NCI-H345 (cell line): ENCODE measurements at regions not wholly inside any gene's neighbourhood (a gene's known extent, or its start where the extent isn't known, plus 50 kb on each side); places are given as distances from the start of the nearest gene placed in this dataset.
"Not testable (repeated sequence)": the region's sequence is repeated elsewhere in the genome, so short reads cannot be mapped to it uniquely, and the experiment has no call there.

Source experiments
- DNase-seq: peaks from one replicate; lab custom pipeline; 2025; lab: John Stamatoyannopoulos, UW

DNA sequence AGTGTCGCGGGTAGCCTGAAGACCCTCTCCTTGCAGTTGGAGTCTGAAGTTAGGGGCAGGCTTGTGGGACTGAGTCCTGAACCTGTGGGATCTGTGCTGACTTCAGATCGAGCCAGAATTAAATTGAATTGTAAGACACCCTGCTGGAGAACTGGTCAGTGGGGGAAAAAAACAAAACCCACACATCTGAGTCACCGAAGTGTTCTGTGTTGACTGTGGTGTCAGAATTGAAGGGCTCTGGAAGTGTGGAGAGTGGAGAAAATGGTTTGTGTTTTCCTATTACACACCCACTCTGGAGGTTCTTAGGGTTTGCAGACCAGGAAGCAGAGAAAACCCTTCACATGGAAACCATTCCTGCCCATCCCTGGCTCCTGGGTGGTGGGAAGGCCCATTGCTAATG lies 209.5 kb upstream of the GALNT2 start:
- DNase-seq, result no peak

DNA sequence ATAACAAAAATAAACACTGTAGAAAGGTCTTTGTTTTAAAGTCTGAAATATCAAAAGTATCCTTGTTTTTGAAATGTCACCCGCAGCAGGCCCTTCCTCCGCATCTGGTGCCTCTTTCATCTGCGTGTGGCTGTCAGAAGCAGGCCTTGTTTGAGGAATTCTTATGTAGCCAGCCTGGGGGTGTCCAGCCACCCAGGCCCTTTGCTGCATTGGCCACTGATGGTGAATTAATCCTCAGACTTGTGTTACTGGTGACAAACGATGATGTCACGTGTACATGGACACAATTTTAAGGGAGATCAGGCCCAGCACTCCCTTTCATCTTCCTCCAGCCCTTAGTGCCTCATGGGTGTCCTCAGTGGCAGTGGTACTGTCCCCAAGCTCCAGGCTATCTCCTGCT lies 208.0 kb upstream of the GALNT2 start:
- no peak for DNase-seq

DNA sequence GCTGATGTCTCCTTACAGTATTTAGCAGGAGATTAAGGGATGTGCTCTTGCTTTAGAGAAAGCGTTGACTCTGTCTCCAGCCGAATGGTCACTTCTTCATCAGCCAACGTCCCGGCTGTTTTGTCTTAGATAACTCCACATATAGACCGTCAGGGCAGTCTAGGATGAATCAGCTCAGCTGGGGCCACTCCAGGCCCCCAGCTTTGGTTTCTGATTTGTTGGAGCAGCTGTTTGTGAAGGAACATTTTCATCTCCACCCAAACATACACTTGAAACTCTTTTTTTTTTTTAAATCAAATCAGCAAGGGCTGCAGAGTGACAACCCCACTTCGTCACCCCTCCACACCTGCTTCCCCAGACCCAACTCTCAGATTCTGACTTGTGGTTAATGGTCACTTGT lies 206.1 kb upstream of the GALNT2 start:
- DNase-seq, result no peak

DNA sequence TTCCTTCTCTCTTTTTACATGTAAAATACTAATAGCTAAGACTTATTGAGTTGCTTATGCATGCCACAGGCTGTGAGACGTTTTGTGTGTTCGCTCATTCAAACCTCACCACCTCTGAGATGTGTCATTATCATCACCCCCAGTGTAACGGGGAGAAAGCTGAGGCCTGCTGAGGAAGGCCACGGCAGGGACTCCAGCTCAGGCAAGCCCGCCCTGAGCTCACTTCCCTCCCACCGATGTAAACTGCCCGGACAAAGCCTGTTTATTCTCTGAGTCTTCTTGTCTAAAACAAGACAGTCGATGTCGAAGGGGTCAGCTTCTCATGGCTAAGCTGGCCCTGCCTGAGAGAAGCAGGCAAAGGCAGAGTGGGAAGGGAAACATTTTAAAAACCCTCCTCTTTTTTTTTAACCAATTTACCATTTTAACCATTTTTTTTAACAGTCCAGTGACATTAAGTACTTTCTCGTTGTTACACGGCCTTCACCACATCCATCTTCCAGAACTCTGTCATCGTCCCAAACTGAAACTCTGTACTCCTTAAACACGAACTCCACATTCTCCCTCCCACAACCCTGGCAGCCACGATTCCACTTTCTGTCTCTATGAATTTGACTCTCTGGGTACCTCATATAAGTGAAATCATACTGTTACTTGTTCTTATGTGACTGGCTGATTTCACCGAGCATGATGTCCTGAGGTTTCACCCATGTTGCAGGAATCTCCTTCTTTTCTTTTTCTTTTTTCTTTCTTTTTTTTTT lies 204.8 kb upstream of the GALNT2 start:
- no peak for DNase-seq

DNA sequence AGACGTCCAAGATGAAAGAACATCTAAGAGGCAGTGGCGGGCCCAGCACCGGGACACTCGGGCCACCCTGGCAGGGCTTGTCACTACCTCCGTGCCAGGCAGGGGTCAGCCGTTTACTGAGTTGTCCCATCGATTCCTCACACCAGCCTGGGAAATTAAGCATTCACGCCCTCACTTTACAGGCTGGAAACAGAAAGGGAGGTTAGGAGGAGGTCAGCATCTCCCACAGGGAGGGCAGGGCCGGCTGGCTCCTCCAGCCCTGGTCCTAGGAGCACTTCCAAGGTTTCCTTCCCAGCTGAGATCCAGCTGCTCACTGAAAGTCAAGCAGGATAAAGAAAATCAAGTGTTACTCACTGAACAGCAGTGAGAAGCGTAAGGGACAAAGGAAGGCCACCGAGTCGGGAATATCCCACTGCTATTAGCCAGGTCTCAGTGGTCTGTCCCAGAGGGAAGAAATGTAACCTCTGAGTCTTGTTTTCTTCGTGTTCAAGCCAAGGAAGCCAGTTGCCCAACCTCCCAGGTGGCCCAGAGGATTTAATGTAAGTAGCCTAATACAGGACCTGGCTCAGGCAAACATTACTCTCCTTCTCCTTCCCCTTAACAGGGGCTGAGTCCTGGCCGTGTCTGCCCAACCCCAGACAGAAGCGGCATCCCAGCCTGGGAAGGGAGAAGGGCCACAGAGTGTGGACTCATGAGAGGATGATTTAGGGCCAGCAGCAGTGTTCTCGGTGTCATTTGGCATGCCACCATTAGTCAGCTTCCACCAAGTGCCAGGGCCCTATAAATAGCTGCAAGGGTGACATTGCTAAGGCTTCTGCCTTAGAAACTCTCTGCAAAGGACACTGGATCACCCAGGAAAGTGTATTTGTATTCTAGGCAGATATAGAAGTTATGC lies 203.1 kb upstream of the GALNT2 start:
- no peak for DNase-seq

DNA sequence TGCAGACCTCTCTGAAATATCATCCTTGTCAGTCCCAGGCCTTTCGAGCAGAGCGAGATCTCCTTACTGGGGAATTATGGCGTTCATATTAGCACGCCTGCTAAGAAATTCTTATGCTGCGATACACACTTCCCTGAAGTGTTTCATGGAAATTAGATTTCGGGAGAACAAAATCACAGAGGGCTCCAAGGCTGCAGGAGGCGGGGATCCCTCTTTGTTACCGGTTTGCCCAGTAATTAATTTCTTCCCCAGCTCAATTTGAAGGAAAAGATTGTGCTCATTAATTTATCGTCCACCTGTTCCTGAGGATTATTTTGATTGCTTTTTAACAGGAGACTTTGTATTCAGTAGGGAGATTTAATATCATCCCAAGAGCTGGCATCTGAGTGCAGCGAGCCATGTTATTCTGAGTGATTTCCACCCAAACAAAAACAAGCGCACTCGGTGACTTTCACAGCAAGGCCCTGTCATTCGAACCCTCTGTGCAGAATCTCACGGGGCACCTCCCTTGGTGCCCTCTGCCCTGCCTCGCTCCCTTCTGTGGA lies 202.3 kb upstream of the GALNT2 start:
- no peak for DNase-seq

DNA sequence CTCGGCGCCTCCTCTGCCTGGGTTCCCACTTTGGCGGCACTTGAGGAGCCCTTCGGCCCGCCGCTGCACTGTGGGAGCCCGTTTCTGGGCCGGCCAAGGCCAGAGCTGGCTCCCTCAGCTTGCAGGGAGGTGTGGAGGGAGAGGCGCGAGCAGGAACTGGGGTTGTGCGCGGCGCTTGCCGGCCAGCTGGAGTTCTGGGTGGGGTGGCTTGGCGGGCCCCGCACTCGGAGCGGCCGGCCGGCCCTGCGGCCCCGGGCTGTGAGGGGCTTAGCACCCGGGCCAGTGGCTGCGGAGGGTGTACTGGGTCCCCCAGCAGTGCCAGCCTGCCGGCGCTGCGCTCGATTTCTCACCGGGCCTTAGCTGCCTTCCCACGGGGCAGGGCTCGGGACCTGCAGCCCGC lies 201.7 kb upstream of the GALNT2 start:
- not testable (repeated sequence) for DNase-seq

DNA sequence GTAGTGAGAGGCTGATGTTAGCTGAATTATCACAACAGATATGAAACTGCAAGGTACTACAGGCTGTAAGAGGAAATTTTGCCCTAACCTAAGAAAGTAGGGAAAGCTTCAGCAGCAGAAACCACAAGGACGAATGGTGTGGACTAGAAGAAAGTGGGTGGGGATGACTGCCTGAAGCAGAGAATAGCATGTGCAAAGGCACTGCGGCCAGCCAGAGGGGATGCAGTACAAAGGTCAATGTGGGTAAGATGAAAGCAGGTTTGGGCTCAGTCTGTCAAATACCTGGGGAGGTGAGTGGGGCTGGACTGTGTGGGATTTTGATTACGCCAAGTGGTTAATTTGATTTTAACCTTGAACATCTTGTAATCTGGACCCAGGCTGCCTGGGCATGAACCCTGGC lies 199.3 kb upstream of the GALNT2 start:
- no peak for DNase-seq

DNA sequence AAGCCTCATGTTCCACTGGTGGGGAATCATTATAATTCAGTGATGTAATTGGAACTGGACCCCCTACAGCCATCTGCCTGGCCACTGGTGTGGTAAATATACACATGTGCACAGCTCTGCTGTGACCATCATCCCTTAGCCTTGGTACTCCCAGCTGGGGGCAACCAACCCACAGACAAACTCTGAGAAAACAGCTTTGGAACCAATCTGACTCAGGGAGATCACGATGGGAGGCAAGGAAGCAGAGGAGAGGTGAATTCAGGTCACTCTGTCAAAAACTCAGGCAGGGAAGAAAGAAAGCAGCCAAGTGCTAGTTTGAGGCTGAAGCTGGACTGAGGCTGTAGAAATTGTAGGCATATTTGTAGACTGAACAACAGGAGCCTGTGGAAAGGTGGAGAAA lies 197.8 kb upstream of the GALNT2 start:
- DNase-seq, result no peak

DNA sequence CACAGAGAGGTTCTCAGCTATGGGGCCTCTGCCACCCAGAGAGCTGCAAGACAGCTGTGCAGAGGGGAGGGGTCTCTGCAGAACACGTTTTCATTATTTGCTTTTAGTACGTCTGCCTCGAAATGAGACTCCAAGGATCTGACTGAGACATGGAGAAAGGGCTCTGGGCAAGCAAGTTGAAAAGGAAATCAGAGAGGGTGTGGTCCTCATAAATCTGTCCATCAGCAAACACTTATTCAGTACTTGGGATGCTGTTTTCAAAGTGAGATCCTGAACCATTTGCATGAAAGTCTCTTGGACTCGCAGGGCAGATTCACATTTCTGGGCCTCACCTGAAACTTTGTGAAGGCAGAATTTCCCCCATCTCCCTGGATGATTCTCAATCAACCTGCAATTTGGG lies 197.4 kb upstream of the GALNT2 start:
- no peak for DNase-seq

DNA sequence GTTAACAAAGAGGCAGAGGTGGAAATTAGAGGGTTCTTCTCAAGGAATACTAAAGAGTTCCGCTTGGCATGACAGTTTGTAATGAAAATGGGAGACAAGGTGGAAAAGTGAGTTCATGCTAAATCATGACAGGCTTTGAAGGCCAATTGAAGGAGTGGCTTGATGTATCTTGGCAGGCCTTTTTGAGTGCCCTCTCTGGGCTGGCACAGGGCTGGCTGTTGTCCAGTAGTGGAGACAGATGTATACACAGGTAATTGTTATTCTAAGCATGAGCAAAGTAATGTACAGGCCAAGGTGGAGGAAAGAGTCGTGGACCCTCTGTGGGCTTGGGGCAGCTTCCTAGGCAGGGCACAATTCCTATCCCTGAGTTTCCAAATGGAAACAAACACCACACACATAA lies 196.7 kb upstream of the GALNT2 start:
- no peak for DNase-seq

DNA sequence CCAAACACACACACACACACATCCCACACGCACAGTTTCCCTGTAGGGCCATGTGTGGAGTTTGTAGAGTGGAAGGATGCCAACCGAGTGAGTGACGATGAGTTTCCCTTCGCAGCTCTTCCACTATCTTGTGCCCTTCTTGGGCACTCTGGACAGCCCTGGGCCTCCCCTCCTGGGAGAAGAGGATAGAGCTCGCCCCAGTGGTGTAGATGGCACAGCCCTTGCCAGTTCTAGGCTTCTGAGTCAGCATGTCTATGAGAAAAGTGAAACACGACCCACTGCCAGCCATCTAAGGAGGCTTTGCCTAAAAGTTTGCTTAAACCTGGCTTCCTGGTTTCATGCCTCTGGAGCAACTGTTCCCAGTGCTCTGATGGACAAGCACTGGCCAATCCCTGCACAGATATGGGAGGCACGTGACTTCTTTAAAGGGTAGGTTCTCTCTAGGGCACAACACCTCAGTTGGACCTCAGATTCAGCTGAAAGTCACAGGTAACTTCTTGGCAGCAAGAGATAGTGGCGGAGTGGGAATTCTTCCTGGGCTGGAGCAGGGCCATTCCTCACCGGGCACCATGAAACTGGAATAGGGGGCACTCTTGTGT lies 195.9 kb upstream of the GALNT2 start:
- no peak for DNase-seq

DNA sequence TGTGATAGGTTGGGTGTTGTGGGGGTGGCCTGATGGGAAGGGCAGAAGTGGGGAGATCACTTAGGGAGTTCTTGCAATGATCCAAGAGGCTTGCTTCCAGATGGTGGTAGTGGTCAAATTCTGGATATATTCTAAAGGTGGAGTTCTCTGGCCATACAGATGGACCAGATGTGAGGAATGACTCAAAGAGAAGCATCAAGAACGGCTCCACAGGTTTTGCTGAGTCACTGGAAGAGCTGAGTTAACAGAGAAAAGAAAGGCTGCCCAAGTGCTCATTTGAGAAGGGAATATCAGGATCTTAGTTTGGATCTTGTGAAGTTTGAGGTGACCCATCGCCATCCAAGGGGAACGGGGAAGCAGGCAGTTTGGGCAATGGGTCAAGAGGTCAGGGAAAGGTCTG lies 192.9 kb upstream of the GALNT2 start:
- no peak for DNase-seq

DNA sequence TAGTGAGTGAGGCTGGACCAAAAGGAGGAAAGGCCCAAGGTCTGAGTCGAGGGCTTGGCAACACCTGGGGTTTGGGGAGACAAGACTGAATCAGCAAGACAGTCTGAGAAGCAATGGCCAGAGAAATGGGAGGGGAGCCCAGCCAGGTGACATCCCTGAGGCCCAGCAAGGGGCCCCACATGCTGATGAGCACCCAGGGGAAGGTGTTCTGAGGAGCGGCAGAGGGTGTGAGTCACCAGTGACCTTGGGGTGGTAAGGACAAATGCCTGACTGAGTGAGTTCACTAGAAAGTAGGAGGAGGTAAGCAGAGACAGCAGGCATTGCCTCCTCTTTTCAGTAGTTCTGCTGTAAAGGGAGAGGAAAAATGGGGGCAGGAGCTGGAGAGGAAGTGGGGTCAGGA lies 192.4 kb upstream of the GALNT2 start:
- no peak for DNase-seq

DNA sequence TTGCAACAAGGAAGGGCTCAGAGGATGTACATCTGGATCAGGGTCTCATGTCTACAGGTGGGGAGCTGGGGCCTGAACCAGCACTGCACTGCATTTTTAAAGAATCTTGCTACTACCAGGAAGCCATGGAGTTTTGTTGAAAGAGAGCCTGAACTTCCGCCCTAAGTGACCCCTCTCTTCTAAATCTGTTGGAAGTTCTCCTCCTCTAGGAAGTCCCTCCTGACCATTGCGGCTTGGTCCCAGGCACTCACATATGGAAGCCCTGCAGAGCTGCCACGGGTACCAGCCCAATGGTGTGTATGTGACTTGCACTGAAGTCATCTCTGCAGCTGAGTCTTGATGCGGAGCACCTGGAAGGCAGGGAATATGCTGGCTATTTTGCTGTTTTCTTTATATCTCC lies 192.0 kb upstream of the GALNT2 start:
- no peak for DNase-seq

DNA sequence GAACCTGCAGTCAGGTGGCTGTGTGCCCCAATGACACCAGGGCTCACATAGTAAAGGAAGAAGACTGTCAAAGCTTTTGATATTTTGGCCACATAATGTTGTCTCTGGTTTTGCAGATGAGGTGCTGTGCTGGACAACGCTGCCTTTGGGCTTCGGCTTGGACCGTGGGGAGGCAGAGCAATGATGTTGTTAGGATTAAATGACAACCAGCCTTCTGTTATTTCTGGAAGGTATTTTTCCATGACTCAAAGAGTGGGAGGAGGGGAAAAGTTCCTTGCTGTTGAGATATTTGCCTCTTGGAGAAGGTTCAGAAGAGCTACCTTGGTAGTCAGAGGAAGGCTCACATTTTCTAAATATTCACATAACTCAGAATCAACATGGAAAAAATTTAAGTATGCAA lies 187.3 kb upstream of the GALNT2 start:
- DNase-seq, result no peak

DNA sequence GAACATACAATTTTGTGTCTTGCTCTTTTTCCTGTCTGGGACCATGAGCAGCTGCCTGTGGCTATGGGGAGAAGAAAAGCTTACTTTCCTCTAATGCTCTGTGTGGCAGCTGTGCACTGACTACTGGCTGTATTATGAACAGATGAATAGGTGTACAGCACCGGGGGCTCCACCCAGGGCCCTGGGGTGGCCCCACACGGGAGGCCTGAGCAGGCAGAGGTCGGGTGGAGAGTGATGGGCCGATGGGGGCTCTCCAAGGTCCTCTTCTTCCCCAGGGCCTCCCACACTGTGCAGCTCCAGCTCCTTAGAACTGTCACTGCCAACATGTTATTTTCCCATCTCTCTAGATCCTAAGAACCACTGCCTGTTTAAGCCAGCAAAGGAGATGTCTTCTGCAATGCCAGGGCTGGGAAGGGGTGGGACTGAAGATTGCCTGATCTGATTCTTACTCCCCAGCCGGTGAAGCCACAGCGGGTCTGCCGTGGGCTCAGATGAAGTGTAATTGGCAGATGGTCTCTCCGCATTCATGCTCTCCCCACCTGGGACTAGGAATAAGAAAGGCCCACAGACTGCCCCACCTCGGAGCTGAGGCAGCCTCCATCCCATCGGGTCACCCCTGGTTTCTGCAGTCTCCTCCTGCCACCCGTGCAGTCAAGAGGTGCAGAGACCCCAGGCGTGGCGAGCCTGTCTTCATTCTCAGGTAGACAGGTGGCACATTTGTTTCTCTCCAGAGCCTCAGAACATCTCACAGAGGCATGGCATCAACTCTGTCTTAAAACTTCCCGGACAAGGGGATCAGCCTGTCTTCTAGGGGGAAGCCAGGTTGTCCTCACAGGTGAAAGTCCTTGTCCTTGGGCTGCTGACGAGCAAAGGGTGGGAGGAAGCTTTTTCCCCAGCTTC lies 186.5 kb upstream of the GALNT2 start:
- no peak for DNase-seq

DNA sequence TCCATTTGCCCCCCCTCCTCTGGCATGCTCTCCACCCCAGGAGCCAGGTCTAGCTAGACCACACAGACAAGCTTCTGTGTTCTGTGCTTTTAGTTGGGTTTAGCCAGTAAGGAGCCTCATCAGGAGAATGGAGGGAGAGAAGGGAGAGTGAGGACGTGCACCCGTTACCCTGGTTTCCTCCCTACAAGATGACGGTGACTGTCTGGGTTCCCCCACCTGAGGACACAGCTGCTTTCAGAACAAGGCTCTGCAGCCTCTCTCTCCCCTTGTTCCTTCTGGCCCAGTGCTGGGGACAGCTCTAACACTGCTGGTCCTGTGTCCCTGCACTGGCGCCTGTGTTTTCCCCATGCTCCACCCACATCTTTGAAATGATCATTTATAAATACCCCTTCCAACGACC lies 184.4 kb upstream of the GALNT2 start:
- DNase-seq, result no peak

DNA sequence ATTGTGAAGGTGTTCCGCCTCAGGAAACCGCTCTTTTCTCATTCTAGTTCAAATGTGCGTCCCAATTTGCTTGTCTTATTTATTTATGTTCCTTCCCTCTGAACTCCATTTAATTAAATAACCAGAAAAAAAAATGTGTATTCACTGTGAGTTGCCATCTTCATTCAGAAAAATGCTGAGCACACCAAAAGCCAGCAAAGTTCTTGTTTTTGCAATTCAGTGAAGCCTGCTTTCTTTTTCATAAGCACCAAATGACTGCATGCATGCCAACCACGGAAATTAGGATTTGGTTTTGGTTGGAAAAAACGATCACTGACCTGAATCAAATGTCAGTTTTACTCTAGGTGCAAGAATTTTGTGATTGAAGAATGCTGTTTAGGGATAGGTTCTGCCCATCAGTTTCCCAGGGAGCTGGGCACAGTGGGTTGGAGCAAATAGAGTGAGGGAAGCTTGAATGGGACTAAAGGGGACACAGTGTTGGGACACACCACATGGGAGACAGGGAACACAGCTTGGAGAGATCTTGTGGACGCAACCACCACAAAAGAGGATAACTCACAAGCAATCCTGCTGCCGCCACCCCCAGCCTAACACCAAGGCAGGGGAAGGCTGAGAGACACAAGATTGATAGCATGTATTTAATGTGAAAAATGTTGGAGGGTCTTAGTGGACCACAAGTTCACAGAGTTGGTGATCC lies 183.4 kb upstream of the GALNT2 start:
- DNase-seq, result no peak

DNA sequence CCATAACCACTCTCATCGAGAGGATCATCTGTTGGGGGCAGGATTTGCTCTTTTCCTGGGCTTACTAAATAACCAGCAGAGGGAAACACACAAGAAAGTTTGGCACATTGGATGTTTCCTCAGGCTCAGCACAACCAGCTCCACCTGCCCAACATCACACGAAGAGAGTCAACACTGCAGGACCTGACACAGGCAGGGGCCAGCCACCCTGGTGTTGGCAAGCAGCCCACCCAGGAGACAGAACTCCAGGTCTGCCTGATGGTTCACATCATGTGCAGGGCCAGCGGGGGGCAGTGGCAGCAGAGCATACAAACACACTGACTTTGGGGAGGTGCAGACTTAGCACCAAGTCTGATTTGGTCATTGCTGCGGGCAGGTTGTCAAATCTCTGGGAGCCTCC lies 182.3 kb upstream of the GALNT2 start:
- DNase-seq, result peak; percentile 50
